ENCODE measurements at regions not wholly inside any gene's neighbourhood (a gene's known extent, or its start where the extent isn't known, plus 50 kb on each side); places are given as distances from the start of the nearest gene placed in this dataset.

GRCh38 chr5:44919560-44919959 is 110.8 kb downstream of the MRPS30 start:
- TF ChIP-seq RNF2 (IDR thresholded peaks at IDR 0.05; ENCODE audit: borderline replicate concordance, low read depth) (no peak), SMC3 (IDR thresholded peaks at IDR 0.05) (no peak), ZC3H11A (IDR thresholded peaks at IDR 0.05) (no peak), ZSCAN20 (CRISPR knock-in tag; IDR thresholded peaks at IDR 0.05) (no peak)
- TF ChIP-seq, protein P1, sequence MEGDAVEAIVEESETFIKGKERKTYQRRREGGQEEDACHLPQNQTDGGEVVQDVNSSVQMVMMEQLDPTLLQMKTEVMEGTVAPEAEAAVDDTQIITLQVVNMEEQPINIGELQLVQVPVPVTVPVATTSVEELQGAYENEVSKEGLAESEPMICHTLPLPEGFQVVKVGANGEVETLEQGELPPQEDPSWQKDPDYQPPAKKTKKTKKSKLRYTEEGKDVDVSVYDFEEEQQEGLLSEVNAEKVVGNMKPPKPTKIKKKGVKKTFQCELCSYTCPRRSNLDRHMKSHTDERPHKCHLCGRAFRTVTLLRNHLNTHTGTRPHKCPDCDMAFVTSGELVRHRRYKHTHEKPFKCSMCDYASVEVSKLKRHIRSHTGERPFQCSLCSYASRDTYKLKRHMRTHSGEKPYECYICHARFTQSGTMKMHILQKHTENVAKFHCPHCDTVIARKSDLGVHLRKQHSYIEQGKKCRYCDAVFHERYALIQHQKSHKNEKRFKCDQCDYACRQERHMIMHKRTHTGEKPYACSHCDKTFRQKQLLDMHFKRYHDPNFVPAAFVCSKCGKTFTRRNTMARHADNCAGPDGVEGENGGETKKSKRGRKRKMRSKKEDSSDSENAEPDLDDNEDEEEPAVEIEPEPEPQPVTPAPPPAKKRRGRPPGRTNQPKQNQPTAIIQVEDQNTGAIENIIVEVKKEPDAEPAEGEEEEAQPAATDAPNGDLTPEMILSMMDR (IDR thresholded peaks at IDR 0.05) = no peak
